Neural cell (in vitro differentiated cells): ENCODE measurements at regions not wholly inside any gene's neighbourhood (a gene's known extent, or its start where the extent isn't known, plus 50 kb on each side); places are given as distances from the start of the nearest gene placed in this dataset.

ENCODE experiments used
- EZH2 ChIP-seq: fragments of 200-600, 300-800 bp; shearing (Covaris generic), sonication (generic); IDR thresholded peaks from 2 replicates; pipeline ENCODE4 v1.6.1; 2014; ENCODE audit warnings: antibody characterized with exemption, low read length, borderline replicate concordance, mild to moderate bottlenecking; ENCODE audit not compliant: insufficient read depth, poor library complexity, severe bottlenecking
- MXI1 ChIP-seq: fragments of 450-650 bp; conservative IDR thresholded peaks from 2 replicates; pipeline ENCODE4 v1.6.1; 2014; ENCODE audit warnings: antibody characterized with exemption, mild to moderate bottlenecking; ENCODE audit not compliant: poor library complexity, severe bottlenecking
- POLR2AphosphoS5 ChIP-seq: IDR thresholded peaks from 2 replicates; pipeline ENCODE4 v1.6.1; 2012
- RAD21 ChIP-seq: fragments of 450-650 bp; conservative IDR thresholded peaks from 2 replicates; pipeline ENCODE4 v1.6.1; 2014; ENCODE audit warnings: antibody characterized with exemption, mild to moderate bottlenecking, moderate library complexity
- TF ChIP-seq, protein P1 (sequence below): fragments of 450-650 bp; IDR thresholded peaks from 2 replicates; pipeline ENCODE4 v1.5.1; 2014; ENCODE audit warnings: antibody characterized with exemption, mild to moderate bottlenecking, moderate library complexity; ENCODE audit not compliant: poor library complexity, severe bottlenecking

DNA sequence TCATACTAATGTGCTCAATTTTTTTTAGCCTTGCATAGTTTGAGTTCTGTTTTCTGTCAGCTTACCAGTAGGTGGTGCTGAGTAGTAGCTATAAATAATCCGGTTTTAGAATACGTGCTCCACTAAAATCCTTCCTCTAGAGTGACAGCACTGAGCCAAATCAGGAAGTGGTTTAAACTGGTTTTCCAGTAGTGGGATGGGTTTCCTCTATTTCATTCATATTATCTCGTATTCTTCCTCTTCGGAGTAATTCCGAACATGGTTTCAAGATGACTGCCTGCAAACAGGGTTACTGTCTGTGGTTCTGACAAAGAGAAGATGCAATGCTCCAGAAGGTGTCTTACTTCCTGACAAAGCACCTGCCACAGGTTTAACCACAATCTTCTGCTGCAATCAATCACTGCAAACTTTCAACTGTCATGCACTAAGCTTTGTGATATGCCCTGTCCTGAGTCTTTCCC is 496.9 kb upstream of the VRK2 start:
- TF ChIP-seq, protein P1, sequence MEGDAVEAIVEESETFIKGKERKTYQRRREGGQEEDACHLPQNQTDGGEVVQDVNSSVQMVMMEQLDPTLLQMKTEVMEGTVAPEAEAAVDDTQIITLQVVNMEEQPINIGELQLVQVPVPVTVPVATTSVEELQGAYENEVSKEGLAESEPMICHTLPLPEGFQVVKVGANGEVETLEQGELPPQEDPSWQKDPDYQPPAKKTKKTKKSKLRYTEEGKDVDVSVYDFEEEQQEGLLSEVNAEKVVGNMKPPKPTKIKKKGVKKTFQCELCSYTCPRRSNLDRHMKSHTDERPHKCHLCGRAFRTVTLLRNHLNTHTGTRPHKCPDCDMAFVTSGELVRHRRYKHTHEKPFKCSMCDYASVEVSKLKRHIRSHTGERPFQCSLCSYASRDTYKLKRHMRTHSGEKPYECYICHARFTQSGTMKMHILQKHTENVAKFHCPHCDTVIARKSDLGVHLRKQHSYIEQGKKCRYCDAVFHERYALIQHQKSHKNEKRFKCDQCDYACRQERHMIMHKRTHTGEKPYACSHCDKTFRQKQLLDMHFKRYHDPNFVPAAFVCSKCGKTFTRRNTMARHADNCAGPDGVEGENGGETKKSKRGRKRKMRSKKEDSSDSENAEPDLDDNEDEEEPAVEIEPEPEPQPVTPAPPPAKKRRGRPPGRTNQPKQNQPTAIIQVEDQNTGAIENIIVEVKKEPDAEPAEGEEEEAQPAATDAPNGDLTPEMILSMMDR, result peak; percentile 40
- TF ChIP-seq RAD21, result no peak
- no peak for TF ChIP-seq POLR2AphosphoS5
- no peak for TF ChIP-seq MXI1
- TF ChIP-seq EZH2, result no peak
